GM12878 (cell line): ENCODE measurements at regions not wholly inside any gene's neighbourhood (a gene's known extent, or its start where the extent isn't known, plus 50 kb on each side); places are given as distances from the start of the nearest gene placed in this dataset.

ENCODE experiments used
- ATAC-seq: fragments of 200-7000 bp; cut with Tn5 transposase; 3 replicates; pipeline ENCODE4 v1.9.1; 2020; ENCODE audit warnings: mild to moderate bottlenecking, moderate library complexity
- BruUV-seq: library from RNA; stranded (reverse); fragments of 400-500 nt; replicated peaks from 2 replicates; lab custom pipeline; 2021; lab: Mats Ljungman, UMichigan
- CTCF ChIA-PET: fragments of 300-600 bp; sonication (Branson Sonifier 250); formaldehyde crosslinking; extraction: SDS; loops from one replicate; lab custom pipeline; 2021; ENCODE audit warnings: inconsistent platforms; lab: Yijun Ruan, JAX
- POLR2A ChIA-PET: fragments of 350-600 bp; formaldehyde crosslinking; extraction: SDS; loops from one replicate; lab custom pipeline; 2021; ENCODE audit warnings: inconsistent platforms; lab: Charles Lee
- RAD21 ChIA-PET: fragments of 300-600 bp; sonication (Branson Sonifier 250); formaldehyde crosslinking; loops from one replicate; lab custom pipeline; 2023; ENCODE audit warnings: antibody characterized with exemption; ENCODE audit not compliant: unreplicated experiment; lab: Charles Lee
- SMC1A ChIA-PET: fragments of 300-600 bp; sonication (Branson Sonifier 250); formaldehyde crosslinking; loops from one replicate; lab custom pipeline; 2023; ENCODE audit not compliant: unreplicated experiment, uncharacterized antibody; lab: Charles Lee
- DNase-seq: peaks from one replicate; pipeline ENCODE4 v3.0.0-alpha.2; 2011; ENCODE audit warnings: low read depth, low spot score
- FAIRE-seq: peaks from 3 replicates; lab custom pipeline; 2011; peaks lifted over from hg19 to GRCh38; lab: Jason Lieb, UNC
- H2AFZ ChIP-seq: 2 replicates; pipeline ENCODE4 v1.6.0; 2011; ENCODE audit warnings: low read depth, low read length, control low read depth; ENCODE audit not compliant: control insufficient read depth
- H3K27ac ChIP-seq: 2 replicates; pipeline ENCODE4 v1.5.1; 2011; ENCODE audit warnings: control low read depth; ENCODE audit not compliant: control insufficient read depth, insufficient read depth
- H3K27me3 ChIP-seq, 2 experiments: replicated peaks in 1 of 2; 2 replicates each; pipeline versions ENCODE4 v1.6.0 to v1.6.1; 2011; ENCODE audit warnings: low read length in 1 of 2; ENCODE audit not compliant: control insufficient read depth in 2 of 2, insufficient read depth in 2 of 2
- H3K36me3 ChIP-seq, 2 experiments: 2 replicates each; pipeline ENCODE4 v1.5.1; 2011; ENCODE audit warnings: low read length in 1 of 2; ENCODE audit not compliant: control insufficient read depth in 2 of 2, insufficient read depth in 2 of 2
- H3K4me1 ChIP-seq: 2 replicates; pipeline ENCODE4 v1.6.1; 2011; ENCODE audit warnings: mild to moderate bottlenecking, low read length, moderate library complexity, mixed read lengths; ENCODE audit not compliant: control insufficient read depth, insufficient read depth
- H3K4me2 ChIP-seq: 2 replicates; pipeline ENCODE4 v1.6.0; 2011; ENCODE audit warnings: control low read depth; ENCODE audit not compliant: control insufficient read depth, insufficient read depth
- H3K4me3 ChIP-seq: fragments of 200-600 bp; sonication (generic); 2 replicates; pipeline ENCODE4 v1.5.1; 2016
- H3K79me2 ChIP-seq: 2 replicates; pipeline ENCODE4 v1.6.0; 2011; ENCODE audit warnings: low read length; ENCODE audit not compliant: control insufficient read depth, insufficient read depth
- H3K9ac ChIP-seq: 2 replicates; pipeline ENCODE4 v1.8.0; 2011; ENCODE audit warnings: low read length, control low read depth, mixed read lengths; ENCODE audit not compliant: control insufficient read depth, insufficient read depth
- H3K9me3 ChIP-seq: replicated peaks from 3 replicates; pipeline ENCODE4 v1.5.1; 2011; ENCODE audit warnings: mild to moderate bottlenecking, low read length; ENCODE audit not compliant: control insufficient read depth, insufficient read depth
- H4K20me1 ChIP-seq: 2 replicates; pipeline ENCODE4 v1.6.0; 2011; ENCODE audit not compliant: control insufficient read depth, insufficient read depth
- BRCA1 ChIP-seq: IDR thresholded peaks from 2 replicates; pipeline ENCODE4 v1.6.1; 2011; ENCODE audit warnings: low read depth, low read length, improper control_type of control experiment
- CBFB ChIP-seq: IDR thresholded peaks from 2 replicates; pipeline ENCODE4 v1.6.1; 2016; ENCODE audit warnings: antibody characterized with exemption, low read depth
- IKZF1 ChIP-seq: fragments of 450-650 bp; conservative IDR thresholded peaks from 2 replicates; pipeline ENCODE4 v1.6.1; 2017; ENCODE audit warnings: antibody characterized with exemption, mild to moderate bottlenecking
- JUNB ChIP-seq: IDR thresholded peaks from 2 replicates; pipeline ENCODE4 v1.6.1; 2016; ENCODE audit warnings: antibody characterized with exemption, mild to moderate bottlenecking
- KAT2A ChIP-seq: conservative IDR thresholded peaks from 2 replicates; pipeline ENCODE4 v1.6.1; 2011; ENCODE audit warnings: low read depth, low read length; ENCODE audit not compliant: control insufficient read depth
- MXI1 ChIP-seq: fragments of 150-350 bp; IDR thresholded peaks from 2 replicates; pipeline ENCODE4 v1.6.1; 2011; ENCODE audit warnings: low read depth, mild to moderate bottlenecking, inconsistent platforms, low read length, improper control_type of control experiment
- NFIC ChIP-seq: IDR thresholded peaks from 2 replicates; pipeline ENCODE4 v1.6.1; 2012; ENCODE audit warnings: low read depth, mild to moderate bottlenecking, inconsistent platforms, low read length, moderate library complexity
- NR2F1 ChIP-seq: fragments of 450-650 bp; conservative IDR thresholded peaks from 2 replicates; pipeline ENCODE4 v1.6.1; 2017; ENCODE audit warnings: mild to moderate bottlenecking
- POLR2AphosphoS5 ChIP-seq: IDR thresholded peaks from 2 replicates; pipeline ENCODE4 v1.6.1; 2011; ENCODE audit warnings: mild to moderate bottlenecking, low read length, inconsistent platforms
- ZZZ3 ChIP-seq: IDR thresholded peaks from 2 replicates; pipeline ENCODE4 v1.6.1; 2011; ENCODE audit warnings: low read depth; ENCODE audit not compliant: control insufficient read depth, insufficient read length
- WGBS: methylation state at CpG from one replicate; pipeline ENCODE4 v1.1.6; 2016; ENCODE audit warnings: low lambda C conversion rate; ENCODE audit not compliant: insufficient replicate concordance, insufficient coverage; ENCODE audit errors: missing lambda C conversion rate; 5-methylcytosine and 5-hydroxymethylcytosine counted together
- in situ Hi-C: fragments of 300-500 bp; cut with MboI; formaldehyde crosslinking; loops from 9 replicates; pipeline ENCODE4 v1.14.3; 2018; ENCODE audit warnings: mixed read lengths
- intact Hi-C: fragments of 100-400 bp; cut with micrococcal nuclease; formaldehyde crosslinking; loops from one replicate; pipeline ENCODE4 v1.14.2; 2022; ENCODE audit not compliant: unreplicated experiment
- TF ChIP-seq, protein P1 (sequence below): fragments of 450-650 bp; IDR thresholded peaks from 2 replicates; pipeline ENCODE4 v1.6.1; 2016; ENCODE audit warnings: mild to moderate bottlenecking
- TF ChIP-seq, protein P2 (sequence below): fragments of 450-650 bp; IDR thresholded peaks from 2 replicates; pipeline ENCODE4 v1.6.1; 2018; ENCODE audit warnings: borderline replicate concordance, mild to moderate bottlenecking; ENCODE audit not compliant: partially characterized antibody
- TF ChIP-seq, protein P3 (sequence below): IDR thresholded peaks from 2 replicates; pipeline ENCODE4 v1.6.1; 2011; ENCODE audit warnings: borderline replicate concordance, low read depth, mild to moderate bottlenecking, moderate library complexity, mixed read lengths, low read length; ENCODE audit not compliant: insufficient read depth; ENCODE audit errors: extremely low read length
- TF ChIP-seq, protein P4 (sequence below): fragments of 450-650 bp; IDR thresholded peaks from 2 replicates; pipeline ENCODE4 v1.6.1; 2017; ENCODE audit warnings: borderline replicate concordance

DNA sequence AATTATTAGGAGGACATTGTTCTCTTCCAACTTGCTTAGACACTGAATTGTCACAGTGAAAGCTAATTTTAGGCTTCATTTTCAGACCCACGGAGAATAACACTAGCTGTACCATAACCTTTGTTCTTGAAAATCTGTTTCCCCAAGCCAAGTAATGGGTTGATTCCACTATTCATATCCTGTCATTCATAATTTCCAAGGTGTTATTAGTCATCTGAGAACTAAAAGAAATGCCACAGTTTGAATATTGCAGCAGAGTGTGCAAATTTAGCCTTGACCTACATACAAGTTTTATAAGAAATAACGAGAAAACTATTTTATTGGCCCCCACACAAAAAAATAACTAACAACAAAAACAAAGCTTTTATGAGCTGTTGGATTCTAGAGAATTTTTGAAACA lies 148.5 kb upstream of the TYRP1 start:
- BruUV-seq, result no TSS peak
- Histone ChIP-seq H4K20me1 (no peaks in the 10 kb centered on the region), H3K4me1 (no peaks in the 10 kb centered on the region), H3K27me3 (no peaks in the 10 kb centered on the region), H3K4me2 (no peak overlapping the region), H3K4me3 (no peak overlapping the region), H3K36me3 (no peaks in the 10 kb centered on the region), H2AFZ (no peak overlapping the region), H3K9ac (no peak overlapping the region), H3K9me3 (no peaks in the 10 kb centered on the region), H3K79me2 (no peaks in the 10 kb centered on the region), H3K27ac (no peak overlapping the region)
- POLR2A ChIA-PET, result no interaction called here
- intact Hi-C loops (no loop called here), in situ Hi-C loops (no loop called here)
- RAD21 ChIA-PET, result no interaction called here
- FAIRE-seq, result no peak
- SMC1A ChIA-PET, result interaction anchor here (1.2 kb wide), 1 partner anchor 11 kb away, joined by 4 read pairs; no protein-coding TSS in a partner anchor
- CTCF ChIA-PET, result interaction anchor here (1.1 kb wide), 1 partner anchor 27 kb away, joined by 4 read pairs; no protein-coding TSS in a partner anchor
- no peak for DNase-seq
- ATAC-seq, result no peak
- TF ChIP-seq, protein P1, sequence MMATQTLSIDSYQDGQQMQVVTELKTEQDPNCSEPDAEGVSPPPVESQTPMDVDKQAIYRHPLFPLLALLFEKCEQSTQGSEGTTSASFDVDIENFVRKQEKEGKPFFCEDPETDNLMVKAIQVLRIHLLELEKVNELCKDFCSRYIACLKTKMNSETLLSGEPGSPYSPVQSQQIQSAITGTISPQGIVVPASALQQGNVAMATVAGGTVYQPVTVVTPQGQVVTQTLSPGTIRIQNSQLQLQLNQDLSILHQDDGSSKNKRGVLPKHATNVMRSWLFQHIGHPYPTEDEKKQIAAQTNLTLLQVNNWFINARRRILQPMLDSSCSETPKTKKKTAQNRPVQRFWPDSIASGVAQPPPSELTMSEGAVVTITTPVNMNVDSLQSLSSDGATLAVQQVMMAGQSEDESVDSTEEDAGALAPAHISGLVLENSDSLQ, result no peak
- TF ChIP-seq, protein P2, sequence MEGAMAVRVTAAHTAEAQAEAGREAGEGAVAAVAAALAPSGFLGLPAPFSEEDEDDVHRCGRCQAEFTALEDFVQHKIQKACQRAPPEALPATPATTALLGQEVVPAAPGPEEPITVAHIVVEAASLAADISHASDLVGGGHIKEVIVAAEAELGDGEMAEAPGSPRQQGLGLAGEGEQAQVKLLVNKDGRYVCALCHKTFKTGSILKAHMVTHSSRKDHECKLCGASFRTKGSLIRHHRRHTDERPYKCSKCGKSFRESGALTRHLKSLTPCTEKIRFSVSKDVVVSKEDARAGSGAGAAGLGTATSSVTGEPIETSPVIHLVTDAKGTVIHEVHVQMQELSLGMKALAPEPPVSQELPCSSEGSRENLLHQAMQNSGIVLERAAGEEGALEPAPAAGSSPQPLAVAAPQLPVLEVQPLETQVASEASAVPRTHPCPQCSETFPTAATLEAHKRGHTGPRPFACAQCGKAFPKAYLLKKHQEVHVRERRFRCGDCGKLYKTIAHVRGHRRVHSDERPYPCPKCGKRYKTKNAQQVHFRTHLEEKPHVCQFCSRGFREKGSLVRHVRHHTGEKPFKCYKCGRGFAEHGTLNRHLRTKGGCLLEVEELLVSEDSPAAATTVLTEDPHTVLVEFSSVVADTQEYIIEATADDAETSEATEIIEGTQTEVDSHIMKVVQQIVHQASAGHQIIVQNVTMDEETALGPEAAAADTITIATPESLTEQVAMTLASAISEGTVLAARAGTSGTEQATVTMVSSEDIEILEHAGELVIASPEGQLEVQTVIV, result no peak
- TF ChIP-seq NR2F1 (no peak), NFIC (no peak), IKZF1 (no peak), BRCA1 (no peak), ZZZ3 (no peak), KAT2A (no peak), MXI1 (no peak), CBFB (no peak), JUNB (no peak), POLR2AphosphoS5 (no peak)
- TF ChIP-seq, protein P3, sequence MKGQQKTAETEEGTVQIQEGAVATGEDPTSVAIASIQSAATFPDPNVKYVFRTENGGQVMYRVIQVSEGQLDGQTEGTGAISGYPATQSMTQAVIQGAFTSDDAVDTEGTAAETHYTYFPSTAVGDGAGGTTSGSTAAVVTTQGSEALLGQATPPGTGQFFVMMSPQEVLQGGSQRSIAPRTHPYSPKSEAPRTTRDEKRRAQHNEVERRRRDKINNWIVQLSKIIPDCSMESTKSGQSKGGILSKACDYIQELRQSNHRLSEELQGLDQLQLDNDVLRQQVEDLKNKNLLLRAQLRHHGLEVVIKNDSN, result no peak
- TF ChIP-seq, protein P4, sequence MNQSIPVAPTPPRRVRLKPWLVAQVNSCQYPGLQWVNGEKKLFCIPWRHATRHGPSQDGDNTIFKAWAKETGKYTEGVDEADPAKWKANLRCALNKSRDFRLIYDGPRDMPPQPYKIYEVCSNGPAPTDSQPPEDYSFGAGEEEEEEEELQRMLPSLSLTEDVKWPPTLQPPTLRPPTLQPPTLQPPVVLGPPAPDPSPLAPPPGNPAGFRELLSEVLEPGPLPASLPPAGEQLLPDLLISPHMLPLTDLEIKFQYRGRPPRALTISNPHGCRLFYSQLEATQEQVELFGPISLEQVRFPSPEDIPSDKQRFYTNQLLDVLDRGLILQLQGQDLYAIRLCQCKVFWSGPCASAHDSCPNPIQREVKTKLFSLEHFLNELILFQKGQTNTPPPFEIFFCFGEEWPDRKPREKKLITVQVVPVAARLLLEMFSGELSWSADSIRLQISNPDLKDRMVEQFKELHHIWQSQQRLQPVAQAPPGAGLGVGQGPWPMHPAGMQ, result no peak
- 0% methylated on average over 2 of the region's 2 CpGs for WGBS
